Nephron (organoid): ENCODE measurements at regions not wholly inside any gene's neighbourhood (a gene's known extent, or its start where the extent isn't known, plus 50 kb on each side); places are given as distances from the start of the nearest gene placed in this dataset.
"Not testable (repeated sequence)": the region's sequence is repeated elsewhere in the genome, so short reads cannot be mapped to it uniquely, and the experiment has no call there.

ENCODE experiments used
- H3K27ac Mint-ChIP-seq, 3 experiments: 2 replicates each; pipeline ENCODE4 v1.8.0; 2020; ENCODE audit warnings: mixed read lengths in 3 of 3, mild to moderate bottlenecking in 2 of 3, moderate library complexity in 1 of 3
- H3K27me3 Mint-ChIP-seq: 2 replicates; pipeline ENCODE4 v1.8.0; 2021; ENCODE audit warnings: low read depth, mild to moderate bottlenecking, moderate library complexity, mixed read lengths
- H3K36me3 Mint-ChIP-seq: 2 replicates; pipeline ENCODE4 v1.8.0; 2020; ENCODE audit warnings: low read depth, mixed read lengths
- H3K4me1 Mint-ChIP-seq: 2 replicates; pipeline ENCODE4 v1.8.0; 2020; ENCODE audit warnings: mixed read lengths
- H3K4me3 Mint-ChIP-seq, 3 experiments: 2 replicates each; pipeline ENCODE4 v1.8.0; 2020; ENCODE audit warnings: mild to moderate bottlenecking in 3 of 3, mixed read lengths in 3 of 3, moderate library complexity in 2 of 3
- H3K9me3 Mint-ChIP-seq: 2 replicates; pipeline ENCODE4 v1.8.0; 2020; ENCODE audit warnings: mixed read lengths
- TF ChIP-seq, protein P1 (sequence below), 3 experiments: fragments of 200-600 bp; sonication (generic); IDR thresholded peaks; one replicate each; pipeline ENCODE4 v1.5.0; 2021; ENCODE audit warnings: antibody characterized with exemption in 3 of 3; ENCODE audit not compliant: unreplicated experiment in 3 of 3

- Mint-ChIP-seq H3K4me3 (no peak overlapping the region), H3K27me3 (no peaks in the 10 kb centered on the region), H3K27ac (no peak overlapping the region), H3K36me3 (no peaks in the 10 kb centered on the region), H3K9me3 (peaks cover 26% of the 10 kb centered on the region), H3K4me1 (no peaks in the 10 kb centered on the region)
- TF ChIP-seq, protein P1, sequence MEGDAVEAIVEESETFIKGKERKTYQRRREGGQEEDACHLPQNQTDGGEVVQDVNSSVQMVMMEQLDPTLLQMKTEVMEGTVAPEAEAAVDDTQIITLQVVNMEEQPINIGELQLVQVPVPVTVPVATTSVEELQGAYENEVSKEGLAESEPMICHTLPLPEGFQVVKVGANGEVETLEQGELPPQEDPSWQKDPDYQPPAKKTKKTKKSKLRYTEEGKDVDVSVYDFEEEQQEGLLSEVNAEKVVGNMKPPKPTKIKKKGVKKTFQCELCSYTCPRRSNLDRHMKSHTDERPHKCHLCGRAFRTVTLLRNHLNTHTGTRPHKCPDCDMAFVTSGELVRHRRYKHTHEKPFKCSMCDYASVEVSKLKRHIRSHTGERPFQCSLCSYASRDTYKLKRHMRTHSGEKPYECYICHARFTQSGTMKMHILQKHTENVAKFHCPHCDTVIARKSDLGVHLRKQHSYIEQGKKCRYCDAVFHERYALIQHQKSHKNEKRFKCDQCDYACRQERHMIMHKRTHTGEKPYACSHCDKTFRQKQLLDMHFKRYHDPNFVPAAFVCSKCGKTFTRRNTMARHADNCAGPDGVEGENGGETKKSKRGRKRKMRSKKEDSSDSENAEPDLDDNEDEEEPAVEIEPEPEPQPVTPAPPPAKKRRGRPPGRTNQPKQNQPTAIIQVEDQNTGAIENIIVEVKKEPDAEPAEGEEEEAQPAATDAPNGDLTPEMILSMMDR (IDR thresholded peaks at IDR 0.05; ENCODE audit: unreplicated experiment in 3 of 3), result no peak
Observed at GRCh38 chr5:145619806-145620310, 215.3 kb downstream of the PRELID2 start.

DNA sequence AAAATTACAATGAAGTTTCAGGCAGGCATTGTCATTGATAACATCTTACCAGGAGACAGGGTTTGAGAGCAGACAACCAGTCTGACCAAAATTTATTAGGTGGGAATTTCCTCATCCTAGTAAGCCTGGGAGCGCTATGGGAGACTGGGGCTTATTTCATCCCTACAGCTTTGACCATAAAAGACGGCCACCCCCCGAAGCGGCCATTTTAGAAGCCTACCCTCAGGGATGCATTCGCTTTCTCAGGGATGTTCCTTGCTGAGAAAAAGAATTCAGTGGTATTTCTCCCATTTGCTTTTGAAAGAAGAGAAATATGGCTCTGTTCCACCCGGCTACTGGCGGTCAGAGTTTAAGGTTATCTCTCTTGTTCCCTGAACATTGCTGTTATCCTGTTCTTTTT, 218.4 kb downstream of the PRELID2 start:
- H3K4me3 Mint-ChIP-seq, H3K36me3 Mint-ChIP-seq, H3K4me1 Mint-ChIP-seq, H3K27ac Mint-ChIP-seq, H3K27me3 Mint-ChIP-seq: not testable (repeated sequence)
- peaks cover 21% of the 10 kb centered on the region for H3K9me3 Mint-ChIP-seq

- no peaks in the 10 kb centered on the region for H3K4me1 Mint-ChIP-seq
- no peaks in the 10 kb centered on the region for H3K36me3 Mint-ChIP-seq
- no peaks in the 10 kb centered on the region for H3K9me3 Mint-ChIP-seq
- H3K27ac Mint-ChIP-seq, result no peak overlapping the region
- H3K4me3 Mint-ChIP-seq, result no peak overlapping the region
- TF ChIP-seq, protein P1 (IDR thresholded peaks at IDR 0.05; ENCODE audit: unreplicated experiment in 3 of 3), result no peak
- H3K27me3 Mint-ChIP-seq, result no peaks in the 10 kb centered on the region
Observed at GRCh38 chr5:145598983-145599382, 236.2 kb downstream of the PRELID2 start.

DNA sequence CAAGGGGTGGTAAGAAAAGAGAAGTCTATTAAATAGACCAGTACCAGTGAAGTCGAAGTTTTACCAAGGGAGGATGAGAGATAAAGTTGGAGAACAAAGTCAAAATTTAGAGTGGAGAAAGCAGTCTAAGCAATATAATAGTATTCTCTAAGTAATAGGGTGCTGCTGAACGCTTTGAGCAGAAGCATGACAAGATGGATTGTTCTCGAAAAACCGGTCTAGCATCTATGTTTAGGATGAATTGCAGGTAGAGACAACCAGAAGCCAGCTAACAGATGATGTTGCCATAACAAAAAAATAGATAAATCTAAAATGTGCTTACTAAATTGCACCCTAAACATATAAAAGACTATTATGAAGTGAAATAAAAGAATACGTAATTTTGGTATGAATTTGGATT, 237.0 kb downstream of the PRELID2 start:
- no peaks in the 10 kb centered on the region for H3K4me1 Mint-ChIP-seq
- H3K27me3 Mint-ChIP-seq, result no peaks in the 10 kb centered on the region
- H3K9me3 Mint-ChIP-seq, result no peaks in the 10 kb centered on the region
- TF ChIP-seq, protein P1 (IDR thresholded peaks at IDR 0.05; ENCODE audit: unreplicated experiment in 3 of 3), result no peak
- no peak overlapping the region for H3K27ac Mint-ChIP-seq
- H3K36me3 Mint-ChIP-seq, result no peaks in the 10 kb centered on the region
- no peak overlapping the region for H3K4me3 Mint-ChIP-seq

GRCh38 chr5:145591578-145591977, 243.6 kb downstream of the PRELID2 start:
- no peaks in the 10 kb centered on the region for H3K9me3 Mint-ChIP-seq

GRCh38 chr5:145589063-145589462, 246.1 kb downstream of the PRELID2 start:
- Mint-ChIP-seq H3K27ac (no peak overlapping the region), H3K4me1 (peaks cover 20% of the 10 kb centered on the region), H3K9me3 (peaks cover 4% of the 10 kb centered on the region), H3K36me3 (no peaks in the 10 kb centered on the region), H3K27me3 (no peaks in the 10 kb centered on the region), H3K4me3 (no peak overlapping the region)
- TF ChIP-seq, protein P1 (IDR thresholded peaks at IDR 0.05; ENCODE audit: unreplicated experiment in 3 of 3), result no peak

More at GRCh38 chr5:145591578-145591977, 243.6 kb downstream of the PRELID2 start:
- Mint-ChIP-seq H3K4me1 (peaks cover 9% of the 10 kb centered on the region), H3K36me3 (no peaks in the 10 kb centered on the region), H3K27me3 (no peaks in the 10 kb centered on the region), H3K27ac (no peak overlapping the region), H3K4me3 (no peak overlapping the region)
- TF ChIP-seq, protein P1 (IDR thresholded peaks at IDR 0.05; ENCODE audit: unreplicated experiment in 3 of 3), result no peak
